ENCODE measurements at regions not wholly inside any gene's neighbourhood (a gene's known extent, or its start where the extent isn't known, plus 50 kb on each side); places are given as distances from the start of the nearest gene placed in this dataset.

DNA sequence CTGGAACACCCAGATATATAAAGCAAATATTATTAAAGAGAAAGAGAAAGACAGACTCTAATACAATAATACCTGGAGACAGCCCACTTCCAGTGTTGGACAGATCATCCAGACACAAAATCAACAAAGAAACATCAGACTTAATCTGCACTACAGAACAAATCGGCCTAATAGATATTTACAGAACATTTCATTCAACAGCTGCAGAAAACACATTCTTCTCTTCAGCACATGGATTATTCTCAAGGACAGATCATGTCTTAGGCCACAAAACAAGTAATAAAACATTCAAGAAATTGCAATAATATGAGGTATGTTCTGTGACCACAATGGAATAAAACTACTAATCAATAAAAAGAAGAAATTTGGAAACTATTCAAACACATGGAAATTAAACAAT lies 398.3 kb upstream of the DUSP10 start:
- no peak for TF ChIP-seq POLR2A (IDR thresholded peaks at IDR 0.05; ENCODE audit: low read depth, low read length)
- DNase-seq (ENCODE audit: insufficient read length, low spot score) = no peak
- FAIRE-seq = no peak

GRCh38 chr1:222138095-222138494 lies 396.2 kb upstream of the DUSP10 start:
- FAIRE-seq (no peak), DNase-seq (ENCODE audit: insufficient read length, low spot score) (no peak)
- TF ChIP-seq POLR2A (IDR thresholded peaks at IDR 0.05; ENCODE audit: low read depth, low read length) = no peak

DNA sequence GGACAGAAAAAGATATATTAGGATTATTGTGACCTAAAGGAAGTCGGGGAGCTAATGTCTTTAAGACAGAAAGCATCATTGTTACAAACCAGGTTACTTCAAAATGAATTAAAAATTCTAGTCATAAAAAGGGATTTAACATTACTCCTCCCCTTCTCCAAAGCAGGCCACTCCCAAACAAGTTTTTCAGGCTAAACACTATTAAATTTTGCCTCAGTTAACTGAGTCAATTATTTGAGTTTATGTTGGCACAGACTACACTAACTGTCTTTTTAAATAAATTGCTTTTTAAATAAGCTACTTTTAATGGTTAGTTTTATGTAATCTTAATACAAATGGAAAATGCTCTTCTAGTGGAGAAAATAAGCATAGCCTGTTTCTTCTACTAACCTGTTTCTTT lies 395.0 kb upstream of the DUSP10 start:
- DNase-seq (ENCODE audit: insufficient read length, low spot score) = no peak
- FAIRE-seq = no peak
- no peak for TF ChIP-seq POLR2A (IDR thresholded peaks at IDR 0.05; ENCODE audit: low read depth, low read length)

- FAIRE-seq (no peak), DNase-seq (ENCODE audit: insufficient read length, low spot score) (no peak)
- TF ChIP-seq POLR2A (IDR thresholded peaks at IDR 0.05; ENCODE audit: low read depth, low read length) = no peak
These were observed 387.2 kb upstream of the DUSP10 start for GRCh38 chr1:222129041-222129440.

DNA sequence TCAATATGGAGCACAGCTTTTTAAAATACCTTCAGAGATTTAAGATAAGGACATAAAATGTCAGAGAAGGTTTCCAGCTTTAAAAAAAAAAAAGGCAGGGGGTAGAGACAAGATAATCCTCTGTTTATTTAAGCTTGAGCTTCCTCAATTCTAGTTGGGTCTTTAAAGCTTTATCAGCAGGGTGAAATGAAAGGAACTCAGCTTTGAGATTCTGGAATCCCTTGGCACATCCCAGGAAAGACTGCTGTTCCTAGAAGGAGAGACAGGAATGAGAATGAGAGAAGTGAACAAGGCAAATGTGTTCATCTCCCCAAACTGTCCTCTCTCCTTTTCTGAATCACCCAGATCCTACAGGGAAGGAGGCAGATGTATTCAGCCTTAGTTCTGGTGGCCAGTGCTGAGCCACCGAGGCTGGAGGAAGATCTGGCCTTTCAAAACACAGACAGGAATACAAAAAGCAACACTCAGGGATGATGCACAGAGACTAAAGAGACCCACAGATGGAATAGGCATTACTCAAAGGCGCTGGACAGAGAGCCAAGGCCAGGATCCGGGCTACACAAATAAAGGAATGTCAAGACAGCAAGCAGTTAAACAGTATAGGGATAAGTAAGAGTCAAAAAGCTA lies 385.8 kb upstream of the DUSP10 start:
- no peak for TF ChIP-seq POLR2A (IDR thresholded peaks at IDR 0.05; ENCODE audit: low read depth, low read length)
- FAIRE-seq (no peak), DNase-seq (ENCODE audit: insufficient read length, low spot score) (no peak)

DNA sequence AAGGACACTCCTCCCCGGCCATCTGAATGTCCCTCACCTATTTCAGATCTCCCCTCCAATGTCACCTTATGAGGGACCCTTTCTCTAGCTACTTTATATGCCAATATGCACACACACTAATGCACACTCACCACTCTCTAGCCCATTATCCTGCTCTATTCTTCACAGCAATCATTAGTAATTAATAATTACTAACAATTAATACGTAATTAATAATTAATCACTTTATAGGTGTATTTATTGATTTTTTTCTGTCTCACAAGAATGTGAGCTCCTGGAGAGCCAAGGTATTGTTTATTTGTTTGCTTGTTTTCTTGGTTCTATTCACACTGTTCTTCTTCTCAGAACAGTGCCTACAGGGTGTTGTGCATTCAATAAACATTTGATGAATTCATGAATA lies 385.2 kb upstream of the DUSP10 start:
- DNase-seq (ENCODE audit: insufficient read length, low spot score) (no peak), FAIRE-seq (no peak)
- TF ChIP-seq POLR2A (IDR thresholded peaks at IDR 0.05; ENCODE audit: low read depth, low read length) = no peak

- FAIRE-seq (no peak), DNase-seq (ENCODE audit: insufficient read length, low spot score) (no peak)
- no peak for TF ChIP-seq POLR2A (IDR thresholded peaks at IDR 0.05; ENCODE audit: low read depth, low read length)
These were observed 384.2 kb upstream of the DUSP10 start for GRCh38 chr1:222126052-222126451.

GRCh38 chr1:222124602-222125001 lies 382.7 kb upstream of the DUSP10 start:
- FAIRE-seq = no peak
- no peak for DNase-seq (ENCODE audit: insufficient read length, low spot score)
- TF ChIP-seq POLR2A (IDR thresholded peaks at IDR 0.05; ENCODE audit: low read depth, low read length) = no peak

DNA sequence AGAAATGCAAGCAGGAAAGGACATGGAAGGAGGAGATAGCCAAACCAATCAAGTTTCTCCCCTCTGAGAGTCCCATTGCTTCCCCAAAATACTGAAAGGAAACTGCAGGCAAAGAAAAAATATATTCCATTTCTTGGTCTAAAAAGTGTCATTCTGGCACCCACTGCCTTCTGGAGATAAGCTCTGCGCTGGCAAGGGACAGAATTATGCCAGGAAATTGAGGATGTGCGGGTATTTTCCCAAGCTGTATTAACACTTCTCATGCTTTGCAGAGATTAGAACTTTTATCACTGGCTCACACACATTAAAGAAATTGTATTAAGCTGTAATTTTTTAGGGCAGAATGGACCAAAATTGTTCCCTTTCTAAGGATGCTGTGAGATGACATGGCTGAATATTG lies 381.2 kb upstream of the DUSP10 start:
- no peak for TF ChIP-seq POLR2A (IDR thresholded peaks at IDR 0.05; ENCODE audit: low read depth, low read length)
- DNase-seq (ENCODE audit: insufficient read length, low spot score) (no peak), FAIRE-seq (no peak)

GRCh38 chr1:222117809-222118208 lies 375.9 kb upstream of the DUSP10 start:
- FAIRE-seq = no peak
- no peak for TF ChIP-seq POLR2A (IDR thresholded peaks at IDR 0.05; ENCODE audit: low read depth, low read length)

GRCh38 chr1:222114536-222115156 lies 372.8 kb upstream of the DUSP10 start:
- TF ChIP-seq POLR2A (IDR thresholded peaks at IDR 0.05; ENCODE audit: low read depth, low read length) = no peak
- FAIRE-seq = no peak
- DNase-seq (ENCODE audit: insufficient read length, low spot score) = no peak

More at GRCh38 chr1:222117809-222118208, 375.9 kb upstream of the DUSP10 start:
- no peak for DNase-seq (ENCODE audit: insufficient read length, low spot score)

- no peak for DNase-seq (ENCODE audit: insufficient read length, low spot score)
- no peak for TF ChIP-seq POLR2A (IDR thresholded peaks at IDR 0.05; ENCODE audit: low read depth, low read length)
- no peak for FAIRE-seq
These were observed 367.9 kb upstream of the DUSP10 start for GRCh38 chr1:222109836-222110235.

DNA sequence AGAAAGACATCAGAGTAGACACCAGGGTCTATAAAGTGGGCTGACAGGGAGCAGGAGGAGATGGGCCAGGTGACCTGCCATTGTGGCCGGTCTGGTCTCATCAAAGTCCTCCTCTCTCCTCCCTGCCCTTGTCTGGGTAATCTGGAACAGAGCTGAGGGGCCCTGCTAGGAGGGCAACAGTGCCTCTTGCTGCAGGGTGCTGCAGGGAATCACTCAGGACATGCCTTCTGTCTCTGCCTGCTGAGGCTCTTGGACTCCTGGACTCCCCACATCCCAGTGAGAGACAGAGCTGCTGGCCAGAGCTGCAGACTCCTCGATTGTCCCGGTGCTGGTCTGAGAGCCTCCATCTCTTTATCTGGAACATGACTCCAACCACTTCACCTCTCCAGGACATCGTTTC lies 366.1 kb upstream of the DUSP10 start:
- TF ChIP-seq POLR2A (IDR thresholded peaks at IDR 0.05; ENCODE audit: low read depth, low read length) = no peak
- no peak for FAIRE-seq
- no peak for DNase-seq (ENCODE audit: insufficient read length, low spot score)

DNA sequence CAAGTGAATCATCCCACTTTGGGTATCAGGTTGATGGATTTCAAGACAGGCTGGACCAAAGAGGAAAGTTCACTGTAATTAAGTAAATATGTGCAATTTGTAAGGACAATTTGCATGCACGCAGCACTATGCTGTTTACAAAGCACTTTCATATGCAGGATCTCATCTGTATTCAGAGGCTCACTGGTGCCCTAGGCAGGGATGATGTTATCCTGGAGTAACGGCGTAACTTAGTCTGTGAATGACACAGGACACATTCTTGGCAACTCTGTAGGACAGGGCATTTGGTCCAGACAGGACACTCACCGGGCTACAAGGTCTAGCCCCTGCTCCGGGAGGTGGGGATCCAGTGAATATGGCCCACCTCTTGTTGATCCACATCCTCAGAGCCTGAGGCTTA lies 365.4 kb upstream of the DUSP10 start:
- DNase-seq (ENCODE audit: insufficient read length, low spot score) (no peak), FAIRE-seq (no peak)
- no peak for TF ChIP-seq POLR2A (IDR thresholded peaks at IDR 0.05; ENCODE audit: low read depth, low read length)

DNA sequence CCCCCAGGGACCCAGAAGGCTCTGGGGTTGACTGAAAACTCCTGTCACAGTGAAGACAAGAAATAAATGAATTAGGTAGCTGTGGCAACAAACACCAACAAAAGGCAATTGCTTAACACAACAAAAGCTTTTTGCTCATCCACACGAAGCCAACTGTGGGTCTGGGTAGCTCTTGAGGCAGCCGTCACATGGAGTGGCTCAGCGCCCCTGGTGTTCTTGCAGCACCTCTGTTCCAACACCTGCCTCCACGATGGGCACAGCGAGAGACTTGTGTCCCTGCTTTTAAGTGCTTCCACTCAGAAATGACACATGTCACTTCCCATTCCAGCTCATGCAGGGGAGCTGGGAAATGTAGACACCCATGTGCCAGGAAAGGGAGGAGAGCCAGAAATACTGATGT lies 364.5 kb upstream of the DUSP10 start:
- no peak for TF ChIP-seq POLR2A (IDR thresholded peaks at IDR 0.05; ENCODE audit: low read depth, low read length)
- FAIRE-seq (no peak), DNase-seq (ENCODE audit: insufficient read length, low spot score) (no peak)
